GM12878 (cell line): ENCODE measurements at regions not wholly inside any gene's neighbourhood (a gene's known extent, or its start where the extent isn't known, plus 50 kb on each side); places are given as distances from the start of the nearest gene placed in this dataset.

Experiments used
- ASH2L ChIP-seq: fragments of 300-600, 200-600 bp; sonication (generic); IDR thresholded peaks from 2 replicates; pipeline ENCODE4 v1.6.1; 2017; ENCODE audit warnings: low read depth, mild to moderate bottlenecking, borderline replicate concordance
- CHD2 ChIP-seq: IDR thresholded peaks from 2 replicates; pipeline ENCODE4 v1.6.1; 2011; ENCODE audit warnings: low read depth, low read length, improper control_type of control experiment, borderline replicate concordance
- FOXM1 ChIP-seq: IDR thresholded peaks from 2 replicates; pipeline ENCODE4 v1.6.1; 2012; ENCODE audit warnings: low read depth, mild to moderate bottlenecking, inconsistent platforms, low read length, moderate library complexity
- POLR2AphosphoS5 ChIP-seq: IDR thresholded peaks from 2 replicates; pipeline ENCODE4 v1.6.1; 2011; ENCODE audit warnings: mild to moderate bottlenecking, low read length, inconsistent platforms
- TF ChIP-seq, protein P1 (sequence below), 3 experiments: IDR thresholded peaks in 2 of 3; conservative IDR thresholded peaks in 1 of 3; 2 replicates each; pipeline ENCODE4 v1.5.1; 2011; ENCODE audit warnings: low read depth in 3 of 3, low read length in 3 of 3, mild to moderate bottlenecking in 3 of 3, control low read depth in 2 of 3, moderate library complexity in 2 of 3, inconsistent platforms in 1 of 3, mixed read lengths in 1 of 3; ENCODE audit not compliant: control insufficient read depth in 2 of 3, insufficient read depth in 1 of 3; ENCODE audit errors: extremely low read depth in 1 of 3
- TF ChIP-seq, protein P2 (sequence below): IDR thresholded peaks from 2 replicates; pipeline ENCODE4 v1.6.1; 2012; ENCODE audit warnings: low read length, inconsistent platforms

DNA sequence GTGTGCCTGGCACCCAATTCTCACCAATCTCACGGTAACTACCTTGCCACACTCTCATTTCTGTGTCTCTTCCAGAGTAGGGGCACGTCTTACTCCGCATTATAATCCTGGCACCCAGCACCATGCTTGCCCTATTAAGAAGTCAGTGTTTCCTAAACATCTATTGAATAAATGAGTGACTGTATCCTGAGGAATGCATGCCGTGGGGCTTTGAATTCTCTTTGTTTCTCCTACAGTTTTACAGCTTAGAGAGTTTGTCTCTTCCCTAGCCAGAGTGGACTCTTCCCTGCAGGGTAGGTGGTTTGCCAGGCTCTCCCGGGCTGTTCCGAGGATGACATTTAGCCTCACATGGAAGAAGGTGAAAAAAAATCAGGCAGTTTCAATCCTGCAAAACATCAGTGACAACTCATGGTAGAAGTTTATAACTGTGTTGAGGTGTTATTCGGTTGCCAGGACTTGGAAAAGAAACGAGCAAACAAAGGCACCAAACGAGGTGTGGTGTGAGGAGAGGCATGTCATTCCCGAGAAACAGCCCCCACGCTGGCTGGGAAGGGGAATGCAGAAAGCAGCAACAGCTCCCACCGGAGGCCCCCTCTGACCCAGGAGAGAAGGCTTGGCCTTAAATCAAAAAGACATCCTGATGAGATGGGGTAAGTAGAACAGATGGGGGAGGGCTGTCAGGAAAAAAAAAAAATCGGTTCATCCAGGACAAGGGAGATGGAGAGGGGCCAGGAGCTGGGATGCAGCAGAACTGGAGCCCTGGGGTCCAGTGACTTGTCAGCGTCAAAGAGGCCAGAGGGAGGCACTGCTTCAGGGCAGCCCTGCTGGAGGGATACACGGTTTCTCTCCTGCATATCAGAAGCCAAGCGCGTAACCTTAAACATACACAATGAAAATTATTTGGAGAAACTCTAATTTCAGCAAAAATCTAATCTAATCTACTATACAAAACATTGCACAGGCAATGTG lies 168.4 kb upstream of the ARRDC4 start:
- TF ChIP-seq, protein P1, sequence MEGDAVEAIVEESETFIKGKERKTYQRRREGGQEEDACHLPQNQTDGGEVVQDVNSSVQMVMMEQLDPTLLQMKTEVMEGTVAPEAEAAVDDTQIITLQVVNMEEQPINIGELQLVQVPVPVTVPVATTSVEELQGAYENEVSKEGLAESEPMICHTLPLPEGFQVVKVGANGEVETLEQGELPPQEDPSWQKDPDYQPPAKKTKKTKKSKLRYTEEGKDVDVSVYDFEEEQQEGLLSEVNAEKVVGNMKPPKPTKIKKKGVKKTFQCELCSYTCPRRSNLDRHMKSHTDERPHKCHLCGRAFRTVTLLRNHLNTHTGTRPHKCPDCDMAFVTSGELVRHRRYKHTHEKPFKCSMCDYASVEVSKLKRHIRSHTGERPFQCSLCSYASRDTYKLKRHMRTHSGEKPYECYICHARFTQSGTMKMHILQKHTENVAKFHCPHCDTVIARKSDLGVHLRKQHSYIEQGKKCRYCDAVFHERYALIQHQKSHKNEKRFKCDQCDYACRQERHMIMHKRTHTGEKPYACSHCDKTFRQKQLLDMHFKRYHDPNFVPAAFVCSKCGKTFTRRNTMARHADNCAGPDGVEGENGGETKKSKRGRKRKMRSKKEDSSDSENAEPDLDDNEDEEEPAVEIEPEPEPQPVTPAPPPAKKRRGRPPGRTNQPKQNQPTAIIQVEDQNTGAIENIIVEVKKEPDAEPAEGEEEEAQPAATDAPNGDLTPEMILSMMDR (IDR thresholded peaks at IDR 0.05 in 2 of 3, conservative IDR thresholded peaks at IDR 0.05 in 1 of 3; ENCODE audit: control insufficient read depth in 2 of 3, extremely low read depth in 1 of 3, insufficient read depth in 1 of 3, low read depth in 3 of 3, low read length in 3 of 3), result no peak
- TF ChIP-seq, protein P2, sequence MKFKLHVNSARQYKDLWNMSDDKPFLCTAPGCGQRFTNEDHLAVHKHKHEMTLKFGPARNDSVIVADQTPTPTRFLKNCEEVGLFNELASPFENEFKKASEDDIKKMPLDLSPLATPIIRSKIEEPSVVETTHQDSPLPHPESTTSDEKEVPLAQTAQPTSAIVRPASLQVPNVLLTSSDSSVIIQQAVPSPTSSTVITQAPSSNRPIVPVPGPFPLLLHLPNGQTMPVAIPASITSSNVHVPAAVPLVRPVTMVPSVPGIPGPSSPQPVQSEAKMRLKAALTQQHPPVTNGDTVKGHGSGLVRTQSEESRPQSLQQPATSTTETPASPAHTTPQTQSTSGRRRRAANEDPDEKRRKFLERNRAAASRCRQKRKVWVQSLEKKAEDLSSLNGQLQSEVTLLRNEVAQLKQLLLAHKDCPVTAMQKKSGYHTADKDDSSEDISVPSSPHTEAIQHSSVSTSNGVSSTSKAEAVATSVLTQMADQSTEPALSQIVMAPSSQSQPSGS, result no peak
- TF ChIP-seq FOXM1 (no peak), ASH2L (no peak), POLR2AphosphoS5 (no peak), CHD2 (no peak)
